HEK293 (cell line): ENCODE measurements at regions not wholly inside any gene's neighbourhood (a gene's known extent, or its start where the extent isn't known, plus 50 kb on each side); places are given as distances from the start of the nearest gene placed in this dataset.

ENCODE experiments used
- CTCF ChIA-PET: fragments of 350-600 bp; formaldehyde crosslinking; extraction: SDS; loops from one replicate; lab custom pipeline; 2021; ENCODE audit warnings: antibody characterized with exemption; lab: Yijun Ruan, JAX
- POLR2A ChIA-PET: fragments of 300-600 bp; formaldehyde crosslinking; extraction: SDS; loops from one replicate; lab custom pipeline; 2020; ENCODE audit warnings: antibody characterized with exemption, inconsistent platforms; lab: Yijun Ruan, JAX
- H3K27ac ChIP-seq: fragments of 200-500 bp; sonication (Bioruptor generic); 2 replicates; pipeline ENCODE4 v1.5.1; 2014; ENCODE audit warnings: low read depth, low read length, control low read depth, inconsistent platforms; ENCODE audit errors: extremely low read depth
- H3K36me3 ChIP-seq, 2 experiments: fragments of 200-500 bp in 1 of 2; sonication (Bioruptor generic) in 1 of 2; 1 replicate in 1 of 2; 2 replicates in 1 of 2; pipeline ENCODE4 v1.5.1; 2014 to 2017; ENCODE audit warnings: inconsistent platforms in 2 of 2, low read length in 2 of 2; ENCODE audit not compliant: control insufficient read depth in 2 of 2, insufficient read depth in 1 of 2
- H3K4me1 ChIP-seq: fragments of 200-500 bp; sonication (Bioruptor generic); 2 replicates; pipeline ENCODE4 v1.5.1; 2014; ENCODE audit warnings: mild to moderate bottlenecking, low read length, inconsistent platforms; ENCODE audit not compliant: control insufficient read depth, insufficient read depth
- H3K4me3 ChIP-seq: 2 replicates; pipeline ENCODE4 v1.5.1; 2011; ENCODE audit warnings: low read depth, mild to moderate bottlenecking, control low read depth, low read length, moderate library complexity
- H3K9me3 ChIP-seq: fragments of 200-500 bp; sonication (Bioruptor generic); 2 replicates; pipeline ENCODE4 v1.5.1; 2014; ENCODE audit warnings: low read depth, low read length, inconsistent platforms; ENCODE audit not compliant: control insufficient read depth, insufficient read depth
- KLF7 ChIP-seq: fragments of 450-650 bp; formaldehyde crosslinking; IDR thresholded peaks from 2 replicates; pipeline ENCODE4 v1.5.1; 2016; ENCODE audit warnings: missing biosample characterization, missing genetic modification characterization, borderline replicate concordance
- SCRT1 ChIP-seq: fragments of 450-650 bp; formaldehyde crosslinking; IDR thresholded peaks from 2 replicates; pipeline ENCODE4 v1.5.1; 2016; ENCODE audit warnings: missing biosample characterization, missing genetic modification characterization, borderline replicate concordance
- WT1 ChIP-seq: fragments of 450-650 bp; formaldehyde crosslinking; IDR thresholded peaks from 2 replicates; pipeline ENCODE4 v1.5.1; 2016; ENCODE audit warnings: missing biosample characterization, missing genetic modification characterization
- ZNF133 ChIP-seq: fragments of 450-650 bp; formaldehyde crosslinking; IDR thresholded peaks from 2 replicates; pipeline ENCODE4 v1.5.1; 2016; ENCODE audit warnings: missing biosample characterization, missing genetic modification characterization
- ZNF16 ChIP-seq: fragments of 450-650 bp; formaldehyde crosslinking; IDR thresholded peaks from 2 replicates; pipeline ENCODE4 v1.5.1; 2016; ENCODE audit warnings: low read depth, missing biosample characterization, missing genetic modification characterization
- ZNF175 ChIP-seq: fragments of 450-650 bp; formaldehyde crosslinking; IDR thresholded peaks from 2 replicates; pipeline ENCODE4 v1.5.1; 2016; ENCODE audit warnings: missing biosample characterization, missing genetic modification characterization
- ZNF2 ChIP-seq: fragments of 450-650 bp; formaldehyde crosslinking; IDR thresholded peaks from 2 replicates; pipeline ENCODE4 v1.5.1; 2016; ENCODE audit warnings: missing biosample characterization, missing genetic modification characterization
- ZNF202 ChIP-seq: fragments of 450-650 bp; formaldehyde crosslinking; IDR thresholded peaks from 2 replicates; pipeline ENCODE4 v1.5.1; 2016; ENCODE audit warnings: missing biosample characterization, missing genetic modification characterization, borderline replicate concordance
- ZNF341 ChIP-seq: fragments of 450-650 bp; formaldehyde crosslinking; IDR thresholded peaks from 2 replicates; pipeline ENCODE4; 2016; ENCODE audit warnings: low read depth, missing biosample characterization, missing genetic modification characterization
- ZNF548 ChIP-seq: fragments of 450-650 bp; formaldehyde crosslinking; IDR thresholded peaks from 2 replicates; pipeline ENCODE4 v1.5.1; 2016; ENCODE audit warnings: missing biosample characterization, missing genetic modification characterization
- ZNF558 ChIP-seq: fragments of 450-650 bp; formaldehyde crosslinking; IDR thresholded peaks from 2 replicates; pipeline ENCODE4 v1.5.1; 2016; ENCODE audit warnings: missing biosample characterization, missing genetic modification characterization
- ZNF560 ChIP-seq: fragments of 450-650 bp; formaldehyde crosslinking; IDR thresholded peaks from 2 replicates; pipeline ENCODE4 v1.5.1; 2017; ENCODE audit warnings: missing biosample characterization, missing genetic modification characterization, borderline replicate concordance
- ZNF621 ChIP-seq: fragments of 450-650 bp; formaldehyde crosslinking; IDR thresholded peaks from 2 replicates; pipeline ENCODE4 v1.5.1; 2017; ENCODE audit warnings: missing biosample characterization, missing genetic modification characterization
- ZNF701 ChIP-seq: fragments of 450-650 bp; formaldehyde crosslinking; IDR thresholded peaks from 2 replicates; pipeline ENCODE4 v1.5.1; 2016; ENCODE audit warnings: missing biosample characterization, missing genetic modification characterization
- TF ChIP-seq, protein P1 (sequence below): fragments of 450-650 bp; formaldehyde crosslinking; IDR thresholded peaks from 2 replicates; pipeline ENCODE4 v1.5.1; 2017; ENCODE audit warnings: missing biosample characterization, missing genetic modification characterization
- TF ChIP-seq, protein P2 (sequence below): fragments of 450-650 bp; formaldehyde crosslinking; IDR thresholded peaks from 2 replicates; pipeline ENCODE4 v1.5.1; 2016; ENCODE audit warnings: missing biosample characterization, missing genetic modification characterization
- TF ChIP-seq, protein P3 (sequence below): fragments of 450-650 bp; formaldehyde crosslinking; IDR thresholded peaks from 2 replicates; pipeline ENCODE4 v1.5.1; 2017; ENCODE audit warnings: missing biosample characterization, missing genetic modification characterization
- TF ChIP-seq, protein P4 (sequence below): sonication (generic); formaldehyde crosslinking; IDR thresholded peaks from 2 replicates; pipeline ENCODE4 v1.8.1; 2022; ENCODE audit warnings: mild to moderate bottlenecking, moderate library complexity, missing genetic modification reagents
- TF ChIP-seq, protein P5 (sequence below): fragments of 450-650 bp; formaldehyde crosslinking; IDR thresholded peaks from 2 replicates; pipeline ENCODE4 v1.5.1; 2016; ENCODE audit warnings: missing biosample characterization, missing genetic modification characterization
- TF ChIP-seq, protein P6 (sequence below): fragments of 450-650 bp; formaldehyde crosslinking; IDR thresholded peaks from 2 replicates; pipeline ENCODE4 v1.5.1; 2017; ENCODE audit warnings: missing biosample characterization, missing genetic modification characterization

DNA sequence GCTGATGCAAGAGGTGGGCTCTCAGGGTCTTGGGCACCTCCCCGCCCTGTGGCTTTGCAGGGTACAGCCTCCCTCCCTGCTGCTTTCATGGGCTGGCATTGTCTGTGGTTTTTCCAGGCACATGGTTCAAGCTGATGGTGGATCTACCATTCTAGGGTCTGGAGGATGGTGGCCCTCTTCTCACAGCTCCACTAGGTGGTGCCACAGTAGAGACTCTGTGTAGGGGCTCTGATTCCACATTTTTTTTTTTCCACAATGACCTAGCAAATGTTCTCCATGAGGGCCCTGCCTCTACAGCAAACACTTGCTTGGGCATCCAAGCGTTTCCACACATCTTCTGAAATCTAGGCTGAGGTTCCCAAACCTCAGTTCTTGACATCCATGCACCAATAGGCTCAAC, 657.9 kb upstream of the CT83 start:
- H3K4me1 ChIP-seq = no peaks in the 10 kb centered on the region
- no peak overlapping the region for H3K4me3 ChIP-seq
- no peak for TF ChIP-seq ZNF2 (tag by site-specific recombination)
- TF ChIP-seq ZNF560 (tag by site-specific recombination) = no peak
- TF ChIP-seq ZNF175 (tag by site-specific recombination) = no peak
- TF ChIP-seq SCRT1 (tag by site-specific recombination) = no peak
- TF ChIP-seq, protein P1, sequence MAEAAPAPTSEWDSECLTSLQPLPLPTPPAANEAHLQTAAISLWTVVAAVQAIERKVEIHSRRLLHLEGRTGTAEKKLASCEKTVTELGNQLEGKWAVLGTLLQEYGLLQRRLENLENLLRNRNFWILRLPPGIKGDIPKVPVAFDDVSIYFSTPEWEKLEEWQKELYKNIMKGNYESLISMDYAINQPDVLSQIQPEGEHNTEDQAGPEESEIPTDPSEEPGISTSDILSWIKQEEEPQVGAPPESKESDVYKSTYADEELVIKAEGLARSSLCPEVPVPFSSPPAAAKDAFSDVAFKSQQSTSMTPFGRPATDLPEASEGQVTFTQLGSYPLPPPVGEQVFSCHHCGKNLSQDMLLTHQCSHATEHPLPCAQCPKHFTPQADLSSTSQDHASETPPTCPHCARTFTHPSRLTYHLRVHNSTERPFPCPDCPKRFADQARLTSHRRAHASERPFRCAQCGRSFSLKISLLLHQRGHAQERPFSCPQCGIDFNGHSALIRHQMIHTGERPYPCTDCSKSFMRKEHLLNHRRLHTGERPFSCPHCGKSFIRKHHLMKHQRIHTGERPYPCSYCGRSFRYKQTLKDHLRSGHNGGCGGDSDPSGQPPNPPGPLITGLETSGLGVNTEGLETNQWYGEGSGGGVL (tag by site-specific recombination) = no peak
- TF ChIP-seq ZNF202 (tag by site-specific recombination) = no peak
- TF ChIP-seq ZNF341 (tag by site-specific recombination) = no peak
- H3K36me3 ChIP-seq = no peaks in the 10 kb centered on the region
- POLR2A ChIA-PET = no interaction called here
- H3K27ac ChIP-seq = no peak overlapping the region
- CTCF ChIA-PET = no interaction called here
- H3K9me3 ChIP-seq = no peaks in the 10 kb centered on the region

DNA sequence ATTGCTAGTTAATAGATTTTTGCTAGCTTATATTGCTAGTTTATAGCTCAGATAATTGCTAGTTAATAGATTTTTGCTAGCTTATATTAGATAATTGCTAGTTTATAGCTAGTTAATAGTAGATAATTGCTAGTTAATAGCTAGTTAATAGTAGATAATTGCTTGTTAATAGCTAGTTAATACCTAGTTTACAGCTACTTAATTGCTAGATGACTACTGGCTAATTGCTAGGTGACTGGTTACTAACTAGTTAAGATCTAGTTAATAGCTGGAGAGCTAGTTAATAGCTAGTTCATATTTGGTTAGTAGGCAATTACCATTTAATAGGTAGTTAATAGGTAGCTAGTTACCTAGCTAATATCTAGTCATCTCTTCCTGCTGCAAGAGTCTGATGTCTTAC, 633.8 kb upstream of the CT83 start:
- Histone ChIP-seq H3K4me3 (no peak overlapping the region), H3K4me1 (no peaks in the 10 kb centered on the region), H3K36me3 (no peaks in the 10 kb centered on the region), H3K27ac (no peak overlapping the region), H3K9me3 (no peaks in the 10 kb centered on the region)
- CTCF ChIA-PET = no interaction called here
- POLR2A ChIA-PET = no interaction called here
- TF ChIP-seq ZNF16 (tag by site-specific recombination) = no peak
- no peak for TF ChIP-seq ZNF560 (tag by site-specific recombination)
- no peak for TF ChIP-seq ZNF548 (tag by site-specific recombination)

DNA sequence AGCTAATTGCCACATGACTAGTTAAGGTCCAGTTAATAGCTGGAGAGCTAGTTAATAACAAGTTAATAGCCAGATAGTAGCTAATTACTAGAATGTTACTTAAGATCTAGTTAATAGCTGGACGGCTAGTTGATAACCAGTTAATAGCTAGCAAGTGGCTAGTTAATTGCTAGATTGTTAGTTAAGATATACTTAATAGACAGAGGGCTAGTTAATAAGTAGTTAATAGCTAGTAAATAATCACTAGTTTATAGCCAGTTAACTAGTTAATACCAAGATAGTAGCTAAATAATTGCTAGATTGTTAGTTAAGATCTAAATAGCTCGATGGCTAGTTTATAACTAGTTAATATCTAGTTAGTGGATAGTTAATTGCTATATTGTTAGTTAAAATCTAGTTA, 632.6 kb upstream of the CT83 start:
- Histone ChIP-seq H3K4me1 (no peaks in the 10 kb centered on the region), H3K36me3 (no peaks in the 10 kb centered on the region), H3K4me3 (no peak overlapping the region), H3K9me3 (no peaks in the 10 kb centered on the region), H3K27ac (no peak overlapping the region)
- TF ChIP-seq ZNF701 (tag by site-specific recombination) (no peak), WT1 (tag by site-specific recombination) (no peak)
- TF ChIP-seq, protein P2, sequence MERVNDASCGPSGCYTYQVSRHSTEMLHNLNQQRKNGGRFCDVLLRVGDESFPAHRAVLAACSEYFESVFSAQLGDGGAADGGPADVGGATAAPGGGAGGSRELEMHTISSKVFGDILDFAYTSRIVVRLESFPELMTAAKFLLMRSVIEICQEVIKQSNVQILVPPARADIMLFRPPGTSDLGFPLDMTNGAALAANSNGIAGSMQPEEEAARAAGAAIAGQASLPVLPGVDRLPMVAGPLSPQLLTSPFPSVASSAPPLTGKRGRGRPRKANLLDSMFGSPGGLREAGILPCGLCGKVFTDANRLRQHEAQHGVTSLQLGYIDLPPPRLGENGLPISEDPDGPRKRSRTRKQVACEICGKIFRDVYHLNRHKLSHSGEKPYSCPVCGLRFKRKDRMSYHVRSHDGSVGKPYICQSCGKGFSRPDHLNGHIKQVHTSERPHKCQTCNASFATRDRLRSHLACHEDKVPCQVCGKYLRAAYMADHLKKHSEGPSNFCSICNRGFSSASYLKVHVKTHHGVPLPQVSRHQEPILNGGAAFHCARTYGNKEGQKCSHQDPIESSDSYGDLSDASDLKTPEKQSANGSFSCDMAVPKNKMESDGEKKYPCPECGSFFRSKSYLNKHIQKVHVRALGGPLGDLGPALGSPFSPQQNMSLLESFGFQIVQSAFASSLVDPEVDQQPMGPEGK (tag by site-specific recombination) = no peak
- CTCF ChIA-PET = no interaction called here
- POLR2A ChIA-PET = no interaction called here

DNA sequence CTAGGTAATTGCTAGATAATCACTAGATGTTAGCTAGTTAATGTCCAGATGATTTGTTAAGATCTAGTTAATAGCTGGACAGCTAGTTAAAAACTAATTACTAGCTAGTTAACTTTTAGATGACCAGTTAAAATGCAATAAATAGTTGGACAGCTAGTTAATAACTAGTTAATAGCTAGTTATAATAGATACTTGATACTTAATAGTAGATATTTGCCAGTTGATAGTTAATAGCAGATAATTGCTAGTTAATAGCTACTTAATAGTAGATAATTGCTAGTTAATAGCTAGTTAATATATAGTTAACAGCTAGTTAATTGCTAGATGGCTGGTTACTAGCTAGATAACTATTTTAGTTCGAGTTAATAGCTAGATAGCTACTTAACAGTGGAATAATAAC, 631.4 kb upstream of the CT83 start:
- ChIA-PET CTCF (no interaction called here), POLR2A (no interaction called here)
- no peaks in the 10 kb centered on the region for H3K36me3 ChIP-seq
- no peaks in the 10 kb centered on the region for H3K4me1 ChIP-seq
- no peak overlapping the region for H3K4me3 ChIP-seq
- no peaks in the 10 kb centered on the region for H3K9me3 ChIP-seq
- no peak overlapping the region for H3K27ac ChIP-seq
- TF ChIP-seq ZNF621 (no peak), ZNF2 (tag by site-specific recombination) (no peak), ZNF558 (no peak), KLF7 (no peak), ZNF133 (no peak)
- TF ChIP-seq, protein P3, sequence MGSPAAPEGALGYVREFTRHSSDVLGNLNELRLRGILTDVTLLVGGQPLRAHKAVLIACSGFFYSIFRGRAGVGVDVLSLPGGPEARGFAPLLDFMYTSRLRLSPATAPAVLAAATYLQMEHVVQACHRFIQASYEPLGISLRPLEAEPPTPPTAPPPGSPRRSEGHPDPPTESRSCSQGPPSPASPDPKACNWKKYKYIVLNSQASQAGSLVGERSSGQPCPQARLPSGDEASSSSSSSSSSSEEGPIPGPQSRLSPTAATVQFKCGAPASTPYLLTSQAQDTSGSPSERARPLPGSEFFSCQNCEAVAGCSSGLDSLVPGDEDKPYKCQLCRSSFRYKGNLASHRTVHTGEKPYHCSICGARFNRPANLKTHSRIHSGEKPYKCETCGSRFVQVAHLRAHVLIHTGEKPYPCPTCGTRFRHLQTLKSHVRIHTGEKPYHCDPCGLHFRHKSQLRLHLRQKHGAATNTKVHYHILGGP = no peak
- TF ChIP-seq, protein P4, sequence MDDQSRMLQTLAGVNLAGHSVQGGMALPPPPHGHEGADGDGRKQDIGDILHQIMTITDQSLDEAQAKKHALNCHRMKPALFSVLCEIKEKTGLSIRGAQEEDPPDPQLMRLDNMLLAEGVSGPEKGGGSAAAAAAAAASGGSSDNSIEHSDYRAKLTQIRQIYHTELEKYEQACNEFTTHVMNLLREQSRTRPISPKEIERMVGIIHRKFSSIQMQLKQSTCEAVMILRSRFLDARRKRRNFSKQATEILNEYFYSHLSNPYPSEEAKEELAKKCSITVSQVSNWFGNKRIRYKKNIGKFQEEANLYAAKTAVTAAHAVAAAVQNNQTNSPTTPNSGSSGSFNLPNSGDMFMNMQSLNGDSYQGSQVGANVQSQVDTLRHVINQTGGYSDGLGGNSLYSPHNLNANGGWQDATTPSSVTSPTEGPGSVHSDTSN (CRISPR knock-in tag) = no peak
- TF ChIP-seq, protein P5, sequence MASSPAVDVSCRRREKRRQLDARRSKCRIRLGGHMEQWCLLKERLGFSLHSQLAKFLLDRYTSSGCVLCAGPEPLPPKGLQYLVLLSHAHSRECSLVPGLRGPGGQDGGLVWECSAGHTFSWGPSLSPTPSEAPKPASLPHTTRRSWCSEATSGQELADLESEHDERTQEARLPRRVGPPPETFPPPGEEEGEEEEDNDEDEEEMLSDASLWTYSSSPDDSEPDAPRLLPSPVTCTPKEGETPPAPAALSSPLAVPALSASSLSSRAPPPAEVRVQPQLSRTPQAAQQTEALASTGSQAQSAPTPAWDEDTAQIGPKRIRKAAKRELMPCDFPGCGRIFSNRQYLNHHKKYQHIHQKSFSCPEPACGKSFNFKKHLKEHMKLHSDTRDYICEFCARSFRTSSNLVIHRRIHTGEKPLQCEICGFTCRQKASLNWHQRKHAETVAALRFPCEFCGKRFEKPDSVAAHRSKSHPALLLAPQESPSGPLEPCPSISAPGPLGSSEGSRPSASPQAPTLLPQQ (tag by site-specific recombination) = no peak
- TF ChIP-seq, protein P6, sequence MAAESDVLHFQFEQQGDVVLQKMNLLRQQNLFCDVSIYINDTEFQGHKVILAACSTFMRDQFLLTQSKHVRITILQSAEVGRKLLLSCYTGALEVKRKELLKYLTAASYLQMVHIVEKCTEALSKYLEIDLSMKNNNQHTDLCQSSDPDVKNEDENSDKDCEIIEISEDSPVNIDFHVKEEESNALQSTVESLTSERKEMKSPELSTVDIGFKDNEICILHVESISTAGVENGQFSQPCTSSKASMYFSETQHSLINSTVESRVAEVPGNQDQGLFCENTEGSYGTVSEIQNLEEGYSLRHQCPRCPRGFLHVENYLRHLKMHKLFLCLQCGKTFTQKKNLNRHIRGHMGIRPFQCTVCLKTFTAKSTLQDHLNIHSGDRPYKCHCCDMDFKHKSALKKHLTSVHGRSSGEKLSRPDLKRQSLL (tag by site-specific recombination) = no peak
